ENCODE measurements at regions not wholly inside any gene's neighbourhood (a gene's known extent, or its start where the extent isn't known, plus 50 kb on each side); places are given as distances from the start of the nearest gene placed in this dataset.
A peak's percentile ranks its signal among the peaks of the same experiment; 100 is the strongest.

GRCh38 chr5:54704825-54705224, 187.3 kb downstream of the SNX18 start:
- DNase-seq (ENCODE audit: low read depth) = no peak
- H3K4me3 ChIP-seq (ENCODE audit: low read length) = no peak overlapping the region
- TF ChIP-seq CTCF (conservative IDR thresholded peaks at IDR 0.05; ENCODE audit: low read depth, low read length) = no peak

GRCh38 chr5:54704333-54704732, 186.8 kb downstream of the SNX18 start:
- no peak overlapping the region for H3K4me3 ChIP-seq (ENCODE audit: low read length)
- no peak for DNase-seq (ENCODE audit: low read depth)
- TF ChIP-seq CTCF (conservative IDR thresholded peaks at IDR 0.05; ENCODE audit: low read depth, low read length) = no peak

- DNase-seq (ENCODE audit: low read depth) = no peak
- TF ChIP-seq CTCF (conservative IDR thresholded peaks at IDR 0.05; ENCODE audit: low read depth, low read length) = no peak
- H3K4me3 ChIP-seq (ENCODE audit: low read length) = no peak overlapping the region
These were observed 186.2 kb downstream of the SNX18 start for GRCh38 chr5:54703565-54704255.

- no peak for TF ChIP-seq CTCF (conservative IDR thresholded peaks at IDR 0.05; ENCODE audit: low read depth, low read length)
- H3K4me3 ChIP-seq (ENCODE audit: low read length) = no peak overlapping the region
- no peak for DNase-seq (ENCODE audit: low read depth)
These were observed 185.6 kb downstream of the SNX18 start for GRCh38 chr5:54703133-54703532.

- no peak for DNase-seq (ENCODE audit: low read depth)
These were observed 184.9 kb downstream of the SNX18 start for GRCh38 chr5:54702470-54702869.

GRCh38 chr5:54700986-54701578, 183.5 kb downstream of the SNX18 start:
- DNase-seq (ENCODE audit: low read depth) = peak; percentile 94
- TF ChIP-seq CTCF (conservative IDR thresholded peaks at IDR 0.05; ENCODE audit: low read depth, low read length) = no peak
- H3K4me3 ChIP-seq (ENCODE audit: low read length) = no peak overlapping the region

More at GRCh38 chr5:54702470-54702869, 184.9 kb downstream of the SNX18 start:
- TF ChIP-seq CTCF (conservative IDR thresholded peaks at IDR 0.05; ENCODE audit: low read depth, low read length) = no peak
- no peak overlapping the region for H3K4me3 ChIP-seq (ENCODE audit: low read length)

- no peak for DNase-seq (ENCODE audit: low read depth)
- TF ChIP-seq CTCF (conservative IDR thresholded peaks at IDR 0.05; ENCODE audit: low read depth, low read length) = no peak
- H3K4me3 ChIP-seq (ENCODE audit: low read length) = no peak overlapping the region
These were observed 179.4 kb downstream of the SNX18 start for GRCh38 chr5:54696931-54697330.

Data from retinal pigment epithelial cell (primary cell).